AG04450 (cell line): ENCODE measurements at regions not wholly inside any gene's neighbourhood (a gene's known extent, or its start where the extent isn't known, plus 50 kb on each side); places are given as distances from the start of the nearest gene placed in this dataset.

Source experiments
- CTCF ChIA-PET: fragments of 300-600, 350-600 bp; formaldehyde crosslinking; extraction: SDS; loops from one replicate; lab custom pipeline; 2022; ENCODE audit warnings: antibody characterized with exemption, inconsistent platforms; lab: Charles Lee
- POLR2A ChIA-PET: fragments of 350-600 bp; formaldehyde crosslinking; extraction: SDS; loops from one replicate; lab custom pipeline; 2021; ENCODE audit warnings: antibody characterized with exemption, inconsistent platforms; lab: Yijun Ruan, JAX
- DNase-seq: peaks from one replicate; pipeline ENCODE4 v3.0.0-alpha.2; 2011; ENCODE audit warnings: low read depth, low spot score
- H3K27ac ChIP-seq: one replicate; pipeline ENCODE4 v1.5.1; 2012; ENCODE audit warnings: low read depth, low read length, control low read depth
- H3K27me3 ChIP-seq: one replicate; pipeline ENCODE4 v1.6.0; 2012; ENCODE audit warnings: low read length; ENCODE audit not compliant: control insufficient read depth, insufficient read depth
- H3K4me3 ChIP-seq: 2 replicates; pipeline ENCODE4 v1.5.1; 2011; ENCODE audit warnings: mild to moderate bottlenecking, low read depth, low read length, control low read depth
- H3K9me3 ChIP-seq: 2 replicates; pipeline ENCODE4 v1.5.1; 2012; ENCODE audit warnings: low read length; ENCODE audit not compliant: control insufficient read depth, insufficient read depth
- CTCF ChIP-seq: IDR thresholded peaks from 2 replicates; pipeline ENCODE4 v1.5.1; 2011; ENCODE audit warnings: low read depth, low read length, control low read depth, inconsistent platforms

- TF ChIP-seq CTCF, result no peak
- DNase-seq, result no peak
- Histone ChIP-seq H3K27me3 (no peaks in the 10 kb centered on the region), H3K27ac (no peak overlapping the region), H3K9me3 (peaks cover 43% of the 10 kb centered on the region), H3K4me3 (no peak overlapping the region)
- ChIA-PET POLR2A (no interaction called here), CTCF (no interaction called here)
These were observed 943.8 kb downstream of the TYW1 start for GRCh38 chr7:67940400-67940799.

- ChIA-PET POLR2A (no interaction called here), CTCF (no interaction called here)
- Histone ChIP-seq H3K9me3 (peaks cover 31% of the 10 kb centered on the region), H3K27ac (no peak overlapping the region), H3K4me3 (no peak overlapping the region), H3K27me3 (no peaks in the 10 kb centered on the region)
- no peak for DNase-seq
- TF ChIP-seq CTCF, result no peak
These were observed 950.6 kb downstream of the TYW1 start for GRCh38 chr7:67947191-67947590.

GRCh38 chr7:67947646-67948045, 951.0 kb downstream of the TYW1 start:
- DNase-seq, result no peak
- Histone ChIP-seq H3K9me3 (peaks cover 33% of the 10 kb centered on the region), H3K27me3 (no peaks in the 10 kb centered on the region), H3K27ac (no peak overlapping the region), H3K4me3 (no peak overlapping the region)
- POLR2A ChIA-PET, result no interaction called here
- CTCF ChIA-PET, result no interaction called here
- TF ChIP-seq CTCF, result no peak

GRCh38 chr7:67950321-67951083, 953.9 kb downstream of the TYW1 start:
- ChIA-PET CTCF (no interaction called here), POLR2A (no interaction called here)
- Histone ChIP-seq H3K4me3 (no peak overlapping the region), H3K9me3 (peaks cover 24% of the 10 kb centered on the region), H3K27me3 (no peaks in the 10 kb centered on the region), H3K27ac (no peak overlapping the region)
- no peak for DNase-seq
- no peak for TF ChIP-seq CTCF

- DNase-seq, result no peak
- H3K27me3 ChIP-seq, result no peaks in the 10 kb centered on the region
- POLR2A ChIA-PET, result no interaction called here
- peaks cover 33% of the 10 kb centered on the region for H3K9me3 ChIP-seq
- CTCF ChIA-PET, result no interaction called here
- no peak overlapping the region for H3K27ac ChIP-seq
- TF ChIP-seq CTCF, result no peak
- no peak overlapping the region for H3K4me3 ChIP-seq
These were observed 958.4 kb downstream of the TYW1 start for GRCh38 chr7:67955061-67955460.
